HG02970 (cell line): ENCODE measurements at regions not wholly inside any gene's neighbourhood (a gene's known extent, or its start where the extent isn't known, plus 50 kb on each side); places are given as distances from the start of the nearest gene placed in this dataset.
"Not testable (repeated sequence)": the region's sequence is repeated elsewhere in the genome, so short reads cannot be mapped to it uniquely, and the experiment has no call there.

Source experiments
- ATAC-seq: cut with Tn5 transposase; IDR thresholded peaks from one replicate; pipeline ENCODE4 v1.9.1; 2021; ENCODE audit warnings: mild to moderate bottlenecking, moderate library complexity, moderate number of reproducible peaks; ENCODE audit not compliant: unreplicated experiment, low FRiP score

- ATAC-seq, result not testable (repeated sequence)
Observed at GRCh38 chr20:26219546-26219945, 522.9 kb upstream of the ZNF337 start.

DNA sequence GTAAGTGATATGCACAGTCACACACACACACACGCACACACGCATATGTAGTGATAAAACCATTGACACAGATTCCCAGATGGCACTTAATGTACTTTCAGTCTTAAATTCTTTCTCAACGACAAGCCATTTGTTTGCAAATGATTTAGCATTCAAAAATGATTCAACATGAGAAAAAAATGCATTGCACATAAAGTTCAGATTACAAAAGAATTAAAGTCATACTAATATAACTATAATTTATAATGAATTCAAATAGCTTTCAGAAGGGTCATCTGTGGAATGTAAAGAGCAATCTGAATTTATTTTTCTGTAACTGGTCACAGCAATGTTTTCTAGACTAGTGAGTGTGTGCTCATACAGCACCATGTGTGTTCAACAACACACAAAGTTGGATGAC, 521.6 kb upstream of the ZNF337 start:
- no peak for ATAC-seq

DNA sequence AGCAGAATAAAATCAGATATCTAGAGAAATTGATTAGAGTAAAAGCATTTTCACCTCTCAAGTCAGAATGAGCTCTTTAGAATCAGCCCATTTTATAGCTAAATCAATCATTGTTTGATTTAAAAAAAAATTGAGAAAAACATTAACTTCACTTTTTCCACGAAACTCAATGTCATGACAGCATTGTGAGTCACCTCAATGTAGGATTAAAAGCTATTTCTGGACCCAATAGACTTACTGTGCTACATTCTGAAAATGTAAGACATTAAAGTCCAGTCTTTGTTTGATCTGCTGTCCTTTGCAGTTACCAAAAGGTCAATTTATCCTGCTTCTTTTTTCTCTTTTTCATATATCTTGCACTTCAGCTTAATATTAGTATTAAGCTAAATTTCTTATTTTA, 519.4 kb upstream of the ZNF337 start:
- ATAC-seq, result no peak

- no peak for ATAC-seq
Observed at GRCh38 chr20:26214991-26215390, 518.3 kb upstream of the ZNF337 start.

DNA sequence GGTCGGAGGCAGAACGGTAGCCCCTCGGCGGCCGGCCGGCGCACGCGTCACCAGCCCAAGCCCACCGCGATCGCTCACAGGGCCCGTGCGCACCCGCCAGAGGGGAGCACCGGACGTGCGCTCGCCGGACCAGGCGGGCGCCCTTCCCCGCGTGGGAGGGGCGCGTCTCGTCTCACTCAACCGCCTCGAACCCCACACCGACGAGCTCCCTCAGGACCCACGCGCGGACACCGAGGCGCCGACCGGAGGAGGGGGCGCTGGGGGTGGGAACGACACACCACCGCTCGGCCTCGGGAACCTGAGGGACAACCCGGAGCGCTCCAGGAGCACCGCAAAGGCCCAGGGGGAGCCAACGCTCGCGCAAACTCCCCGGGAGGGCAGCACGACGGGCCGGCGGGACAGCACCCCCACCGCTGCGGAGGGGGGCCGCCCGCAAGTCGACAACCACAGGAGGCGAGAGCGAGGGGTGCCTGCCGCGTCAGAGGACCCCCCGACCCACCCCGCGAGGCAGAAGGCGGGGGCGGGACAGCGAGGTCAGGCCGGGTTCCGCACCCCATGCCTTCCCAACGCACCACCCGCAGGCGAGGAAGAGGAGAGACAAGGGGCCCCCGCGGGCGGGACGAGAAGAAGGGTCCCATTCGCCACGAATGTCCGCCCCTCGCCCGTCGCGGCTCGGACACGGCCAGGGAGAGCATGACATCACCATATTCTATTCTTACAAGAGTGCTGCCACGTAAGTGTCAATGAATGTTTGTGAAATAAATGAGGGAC, 512.7 kb upstream of the ZNF337 start:
- ATAC-seq, result no peak

DNA sequence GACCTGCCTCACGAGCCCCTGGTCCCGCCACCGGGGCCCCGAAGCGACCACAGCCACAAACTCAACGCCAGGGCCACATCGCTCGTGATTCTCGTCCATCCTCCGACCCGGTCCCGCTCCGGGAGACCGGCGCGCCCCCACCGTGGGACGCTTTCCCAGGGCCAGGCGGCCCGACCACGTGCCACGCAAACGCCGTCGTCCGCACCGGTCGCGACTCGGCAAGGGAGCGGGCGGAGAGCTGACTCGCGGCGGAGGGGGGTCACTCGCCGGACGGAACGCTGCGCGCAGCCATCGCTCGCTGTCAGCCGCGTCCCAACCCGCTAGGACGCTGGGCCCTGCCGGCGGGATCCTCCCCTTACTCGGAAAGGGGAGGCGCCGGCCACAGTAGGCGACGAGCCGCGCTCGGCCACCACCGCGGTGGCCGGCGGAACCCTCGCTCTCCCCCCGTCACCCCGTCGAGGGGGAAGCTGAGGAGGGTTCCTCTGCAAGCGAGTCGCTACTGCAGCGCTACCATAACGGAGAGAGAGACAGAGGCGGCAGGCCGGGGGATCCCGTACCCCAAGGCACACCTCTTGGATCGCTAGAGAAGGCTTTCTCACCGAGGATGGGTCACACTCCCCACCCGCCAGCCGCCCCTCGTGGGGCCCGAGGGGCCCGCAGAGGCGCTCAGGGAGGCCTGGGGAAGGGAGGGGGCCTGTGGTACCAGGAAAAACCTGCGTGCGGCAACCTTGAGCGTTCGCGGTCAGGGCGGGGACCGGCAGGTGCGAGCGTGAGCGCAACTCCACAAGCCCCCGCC, 511.8 kb upstream of the ZNF337 start:
- no peak for ATAC-seq

GRCh38 chr20:26207967-26208295, 511.3 kb upstream of the ZNF337 start:
- ATAC-seq, result not testable (repeated sequence)

GRCh38 chr20:26207237-26207966, 510.7 kb upstream of the ZNF337 start:
- ATAC-seq, result no peak

GRCh38 chr20:26205350-26205749, 508.7 kb upstream of the ZNF337 start:
- ATAC-seq, result no peak

DNA sequence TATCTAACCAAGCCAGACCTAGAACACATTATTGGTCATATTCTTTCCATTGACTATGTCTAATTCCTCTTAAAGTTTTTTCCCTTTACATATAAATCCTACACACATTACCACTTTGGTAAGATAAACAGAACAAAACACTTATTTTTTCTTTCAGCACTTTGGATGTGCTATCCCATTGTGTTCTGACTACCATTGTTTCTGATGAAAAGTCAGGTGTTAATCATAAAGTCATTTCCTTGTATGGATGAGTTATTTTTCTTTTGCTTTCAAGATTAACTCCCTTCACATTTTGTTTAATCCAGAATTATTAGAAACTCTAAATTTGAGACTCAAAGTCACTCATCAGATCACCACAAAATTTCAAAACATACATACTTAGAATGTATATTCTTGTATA, 504.4 kb upstream of the ZNF337 start:
- not testable (repeated sequence) for ATAC-seq

GRCh38 chr20:26187329-26187728, 490.7 kb upstream of the ZNF337 start:
- not testable (repeated sequence) for ATAC-seq

DNA sequence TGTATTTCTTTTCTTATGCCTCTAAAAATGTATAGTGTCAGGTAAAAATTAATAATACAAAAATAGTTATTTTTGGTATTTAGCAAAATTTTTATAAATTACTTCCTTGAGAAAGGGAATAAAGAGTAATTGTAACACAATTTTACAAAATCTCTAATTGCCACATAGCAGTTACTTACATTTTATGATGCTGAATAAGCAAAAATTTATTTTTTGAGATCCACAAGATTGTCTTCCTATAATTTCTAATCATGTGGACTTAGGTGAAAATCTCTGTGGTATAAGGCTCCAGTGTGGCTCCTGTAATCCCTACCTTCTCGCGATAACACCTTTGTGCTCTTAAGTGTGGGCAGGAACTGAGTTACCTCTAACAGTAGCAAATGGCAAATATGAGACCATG, 487.1 kb upstream of the ZNF337 start:
- ATAC-seq, result not testable (repeated sequence)

DNA sequence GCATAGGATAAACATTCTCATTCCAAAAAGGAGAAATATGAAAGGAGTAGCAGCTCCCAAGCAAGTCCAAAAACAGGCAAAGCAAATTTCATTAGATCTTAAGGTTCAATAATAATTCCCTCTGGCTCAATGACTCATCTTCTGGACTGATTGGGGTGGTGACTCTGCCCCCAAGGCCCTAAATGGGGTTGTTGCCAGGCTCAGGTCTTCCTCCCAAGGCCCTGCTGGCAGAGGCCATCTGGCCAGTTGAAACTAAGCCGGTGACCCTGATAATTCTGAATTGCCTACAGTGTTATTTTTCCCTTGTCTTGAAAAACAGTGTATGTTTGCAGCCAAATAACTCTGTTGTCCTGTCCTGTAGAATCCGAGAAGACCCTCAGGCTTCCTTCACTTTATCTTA, 484.7 kb upstream of the ZNF337 start:
- ATAC-seq, result not testable (repeated sequence)

DNA sequence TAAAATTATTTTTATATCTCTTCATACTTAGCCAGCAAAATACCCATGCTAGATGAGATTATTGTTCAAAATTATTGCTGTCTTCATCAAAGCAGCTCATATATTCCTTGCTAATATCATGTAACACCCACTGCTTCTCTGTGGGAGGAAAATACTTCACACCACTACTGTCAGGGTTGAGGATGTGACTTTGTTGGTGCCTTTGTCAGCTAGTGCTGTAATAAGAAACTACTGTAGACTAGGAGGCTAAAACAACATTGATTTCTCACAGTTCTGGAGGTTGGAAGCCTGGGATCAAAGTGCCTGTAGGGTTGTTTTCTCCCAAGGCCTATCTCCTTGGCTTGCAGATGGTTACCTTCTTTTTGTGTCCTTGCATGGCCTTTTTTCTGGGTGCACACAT, 475.2 kb upstream of the ZNF337 start:
- ATAC-seq, result not testable (repeated sequence)

DNA sequence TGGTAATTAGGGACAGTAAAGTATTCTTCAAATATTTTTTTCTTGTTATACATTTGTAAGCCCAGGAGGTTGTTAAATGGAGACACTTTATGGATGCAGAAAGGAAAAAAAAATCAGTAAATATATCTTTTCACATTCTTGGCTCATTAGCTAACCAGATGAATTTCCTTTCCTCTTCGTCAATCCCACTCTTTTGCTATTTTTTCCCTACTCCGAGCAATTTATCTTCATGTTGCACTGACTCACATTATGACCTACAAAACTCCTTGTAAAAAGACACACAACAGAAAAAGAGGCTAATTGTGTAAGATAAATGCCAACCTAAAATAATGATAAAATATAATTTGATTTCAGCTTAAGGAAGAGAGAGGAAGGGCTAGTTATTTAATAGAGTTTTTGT, 472.9 kb upstream of the ZNF337 start:
- no peak for ATAC-seq

GRCh38 chr20:26167499-26167898, 470.8 kb upstream of the ZNF337 start:
- no peak for ATAC-seq

DNA sequence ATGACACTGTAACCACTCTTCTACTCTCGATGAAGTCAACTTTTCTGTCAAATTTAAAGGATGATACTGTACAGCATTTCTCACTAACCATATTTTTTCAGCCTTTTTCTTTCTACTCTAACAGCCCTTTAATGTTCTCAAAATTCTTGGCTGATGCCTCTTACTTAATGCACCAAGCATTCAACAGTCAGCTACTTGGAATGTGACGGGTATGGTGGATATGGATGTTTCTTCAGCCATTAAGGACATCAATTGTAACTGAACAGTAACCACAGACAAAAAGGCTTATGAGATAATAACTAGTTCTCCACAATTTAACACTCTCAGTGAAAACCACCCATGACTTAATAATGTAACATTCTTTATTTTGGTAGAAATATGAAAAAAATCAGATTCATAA, 467.2 kb upstream of the ZNF337 start:
- ATAC-seq, result no peak

DNA sequence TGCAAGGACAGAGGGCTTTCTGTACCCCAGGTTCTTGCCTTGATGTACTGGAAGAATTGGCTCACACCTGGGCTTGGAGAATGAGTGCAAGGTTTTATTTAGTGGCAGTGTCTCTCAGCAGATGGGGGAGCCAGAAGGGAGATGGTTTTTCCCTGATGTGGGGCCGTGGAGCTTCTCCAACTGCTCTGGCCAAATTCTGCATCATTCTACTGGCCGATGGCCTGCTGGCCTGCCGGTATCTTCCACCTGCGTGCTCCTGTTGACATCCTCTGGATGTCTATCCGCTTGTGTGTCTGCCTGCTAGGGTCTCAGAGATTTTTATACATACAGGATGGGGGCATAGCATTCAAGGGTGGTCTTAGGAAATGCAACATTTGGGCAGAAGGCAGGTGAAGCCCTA, 466.5 kb upstream of the ZNF337 start:
- ATAC-seq, result not testable (repeated sequence)

GRCh38 chr20:26161741-26162140, 465.1 kb upstream of the ZNF337 start:
- not testable (repeated sequence) for ATAC-seq

- ATAC-seq, result not testable (repeated sequence)
Observed at GRCh38 chr20:26160916-26161315, 464.3 kb upstream of the ZNF337 start.

DNA sequence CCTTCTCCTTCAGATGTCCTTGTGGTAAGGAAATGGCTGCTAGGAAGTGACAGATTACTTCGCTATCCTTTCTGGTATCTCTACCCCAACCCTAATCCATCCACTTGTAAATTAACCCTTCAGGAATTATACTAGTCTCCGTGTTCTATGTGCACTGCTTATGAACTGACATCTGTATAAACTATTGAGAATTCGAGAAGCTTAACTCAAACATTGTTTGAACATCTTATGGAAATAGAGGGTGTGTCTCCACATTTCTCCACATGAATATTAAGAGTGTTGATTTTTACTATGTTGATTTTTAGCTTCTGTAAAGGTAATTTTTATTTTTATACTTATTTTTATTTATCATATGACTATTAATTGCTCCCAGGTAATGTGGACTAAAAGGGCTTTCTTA, 457.6 kb upstream of the ZNF337 start:
- no peak for ATAC-seq
